ENCODE measurements at regions not wholly inside any gene's neighbourhood (a gene's known extent, or its start where the extent isn't known, plus 50 kb on each side); places are given as distances from the start of the nearest gene placed in this dataset.
"Not testable (repeated sequence)": the region's sequence is repeated elsewhere in the genome, so short reads cannot be mapped to it uniquely, and the experiment has no call there.

DNA sequence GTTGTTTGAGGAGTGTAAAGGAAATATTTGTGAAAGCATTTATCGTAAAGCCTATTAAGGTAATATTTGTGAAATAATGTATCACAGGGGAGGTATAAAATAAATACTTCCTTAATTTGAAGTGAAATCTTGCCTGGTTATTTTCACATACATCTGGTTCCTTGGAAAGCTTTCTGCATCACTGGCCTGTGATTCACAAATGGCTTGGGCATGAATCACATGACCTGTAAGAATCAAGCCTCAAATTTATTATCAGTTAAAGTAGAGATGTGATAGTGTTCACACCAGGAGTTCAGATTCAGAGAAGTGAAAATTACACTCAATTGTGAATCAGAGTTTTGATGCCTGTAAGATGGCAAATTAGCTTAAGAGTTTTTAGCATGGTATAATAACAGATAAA, 1911.4 kb downstream of the STIM2 start:
- no peak for DNase-seq

DNA sequence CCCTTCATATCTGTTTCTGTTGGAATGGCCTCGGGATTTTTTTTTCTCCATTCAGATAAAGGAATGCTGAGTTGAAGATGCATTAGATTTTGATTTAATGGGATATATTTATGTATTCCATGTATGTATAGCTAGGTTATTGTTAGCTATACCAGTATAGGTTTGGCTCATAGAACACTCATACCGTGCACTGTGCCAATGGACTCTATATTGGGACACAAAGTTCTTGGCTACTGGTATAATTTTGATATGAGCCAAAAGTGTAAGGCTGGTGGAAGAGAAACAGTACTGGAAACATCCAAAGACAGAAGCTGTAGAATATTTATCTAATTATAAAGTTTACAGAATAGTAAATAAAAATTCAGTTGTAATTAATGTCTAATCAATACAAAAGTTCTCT, 1912.1 kb downstream of the STIM2 start:
- no peak for DNase-seq

DNA sequence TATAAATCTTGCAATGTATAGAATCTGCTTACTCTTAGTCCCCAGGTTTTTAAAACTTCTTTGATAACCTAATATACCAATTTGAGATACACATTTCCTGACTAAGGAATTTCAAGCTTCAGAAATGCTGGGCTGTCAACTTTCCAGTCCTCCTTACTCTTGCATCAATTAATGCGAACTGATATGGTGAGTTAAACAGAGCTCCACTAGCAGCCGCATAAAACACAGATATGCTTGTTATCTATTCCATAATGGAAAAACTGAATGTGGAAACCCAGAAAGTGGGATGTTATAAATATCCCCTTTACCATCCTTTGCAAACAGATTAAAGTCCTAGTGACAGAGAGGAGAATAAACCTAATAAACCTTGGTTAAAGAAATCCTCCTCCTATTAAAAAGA, 1913.7 kb downstream of the STIM2 start:
- no peak for DNase-seq

DNA sequence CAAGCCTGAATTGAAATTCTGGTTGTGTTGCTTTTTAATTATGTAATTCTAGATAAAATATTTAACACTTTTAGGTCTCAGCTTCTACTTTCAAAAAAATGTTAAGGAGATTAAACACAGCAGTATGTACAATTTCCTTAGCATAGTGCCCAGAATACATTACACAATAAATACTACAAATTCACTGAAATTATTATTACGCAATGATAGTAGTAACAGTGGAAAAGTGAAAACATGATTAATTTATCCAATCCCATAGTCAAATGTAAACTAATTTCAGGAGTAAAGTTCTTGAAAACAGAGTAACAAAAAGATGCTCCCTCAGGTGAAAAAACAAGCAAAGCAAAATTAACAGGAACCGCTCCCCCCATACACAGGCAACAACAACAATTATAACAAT, 1915.4 kb downstream of the STIM2 start:
- DNase-seq = no peak

DNA sequence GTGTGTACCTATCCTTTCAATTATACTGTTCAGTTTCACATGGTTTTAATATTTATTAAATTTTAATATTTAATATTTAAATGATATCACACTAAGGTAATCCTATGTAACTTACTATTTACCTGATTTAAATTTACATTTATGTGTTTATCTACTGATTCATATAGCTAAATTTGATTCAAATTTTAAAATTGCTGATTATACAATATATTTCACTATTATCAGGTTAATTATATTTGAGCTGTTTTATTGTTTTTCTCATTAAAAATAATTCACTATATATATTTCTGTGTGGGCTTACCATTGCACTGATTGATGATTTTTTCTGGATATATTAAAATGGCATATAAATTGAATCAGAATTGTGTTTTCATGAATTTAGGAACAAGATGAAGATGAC, 1923.5 kb downstream of the STIM2 start:
- no peak for DNase-seq

DNA sequence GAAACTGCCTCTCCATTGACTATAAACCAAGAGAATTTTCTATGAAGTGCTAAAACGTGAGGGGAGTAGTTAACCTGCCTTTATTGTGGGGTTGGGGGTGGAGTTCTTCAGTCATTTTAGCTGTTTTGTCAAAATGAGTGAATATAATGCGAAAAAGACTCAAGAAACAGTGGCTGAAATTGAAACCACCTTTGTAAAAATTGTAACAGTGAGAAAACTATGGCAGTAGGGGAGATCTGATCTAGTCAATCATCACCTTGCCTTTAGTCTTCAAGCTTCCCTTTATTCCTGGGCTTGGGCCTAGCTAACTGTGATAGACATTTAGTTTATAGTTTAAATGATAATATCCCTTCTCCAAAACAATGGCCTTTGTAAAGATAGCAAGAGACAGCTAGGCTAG, 1927.3 kb downstream of the STIM2 start:
- no peak for DNase-seq

DNA sequence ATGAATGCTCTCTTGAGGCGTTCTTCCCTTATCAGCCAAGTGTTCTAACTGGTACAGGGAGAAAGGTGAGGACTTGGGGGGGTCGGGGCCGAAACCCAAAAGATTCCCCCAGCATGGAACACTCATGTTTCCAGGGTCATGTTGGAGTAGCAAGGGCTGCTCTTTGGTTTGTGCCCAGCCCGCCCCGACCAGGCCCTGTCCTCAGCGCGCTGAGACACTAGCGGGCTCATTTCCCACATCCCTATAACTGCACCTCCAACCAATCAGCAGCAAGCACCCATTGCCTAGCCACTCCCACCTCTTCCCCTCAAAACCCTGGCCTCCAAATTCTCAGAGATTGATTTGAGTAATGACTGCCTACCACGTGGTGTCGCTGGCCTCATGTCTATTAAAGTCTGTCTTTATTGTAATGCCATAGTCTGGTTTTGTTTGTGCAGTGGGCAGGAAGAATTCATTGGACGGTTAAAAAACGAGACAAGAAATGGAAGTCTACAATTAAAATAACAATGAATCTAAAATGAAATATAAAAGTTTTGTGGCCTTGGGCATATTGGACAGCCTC, 1928.4 kb downstream of the STIM2 start:
- DNase-seq = peak; percentile 0

DNA sequence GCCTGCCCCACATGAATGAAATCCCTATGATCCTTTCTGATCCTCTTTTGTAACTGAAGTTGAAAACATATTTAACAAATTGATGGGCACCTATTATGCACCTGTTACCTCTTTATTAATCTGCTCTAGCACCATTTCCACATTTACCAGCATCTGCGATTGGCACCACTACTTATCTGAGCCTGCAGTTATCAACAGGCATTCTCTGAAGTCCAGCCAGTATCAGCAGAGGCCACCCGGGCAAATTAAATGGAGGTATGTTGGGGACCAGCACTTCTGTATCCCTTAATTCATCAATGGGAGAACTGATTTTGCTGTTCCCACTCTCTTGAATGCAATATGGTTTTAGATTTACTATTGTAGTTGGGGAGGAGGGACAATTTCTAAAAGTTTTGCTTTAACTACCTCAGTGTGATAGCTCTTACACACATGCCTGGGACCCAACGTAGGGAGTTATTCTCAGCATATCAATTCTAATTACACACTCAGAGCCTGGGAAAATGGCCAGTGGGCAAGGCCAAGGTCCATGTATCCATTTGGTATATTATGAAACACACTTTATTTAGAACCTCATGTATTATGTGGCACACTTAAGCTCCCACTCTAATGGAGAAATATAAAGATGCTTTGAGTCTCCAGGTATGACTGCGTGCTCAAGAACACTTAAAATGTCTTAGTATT, 1927.1 kb upstream of the PCDH7 start:
- DNase-seq = no peak

DNA sequence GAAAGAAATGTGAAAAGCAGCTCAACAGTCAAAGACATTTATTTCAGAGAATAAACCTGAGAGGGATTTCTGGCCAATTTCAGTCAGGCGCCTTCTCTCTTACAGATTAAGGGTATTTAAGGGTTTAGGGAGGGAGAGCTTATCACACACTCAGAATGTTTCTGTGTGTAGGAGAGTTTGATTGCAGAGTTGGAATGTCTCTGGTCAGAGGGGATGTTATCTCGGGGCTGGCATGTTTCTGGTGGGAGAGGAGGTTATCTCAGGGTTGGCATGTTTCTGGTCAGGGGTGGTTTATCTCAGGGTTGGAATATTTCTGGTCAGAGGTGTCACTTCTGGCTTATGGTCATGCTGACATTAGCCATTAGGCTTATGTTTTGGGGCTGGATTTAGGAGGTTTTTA, 1920.5 kb upstream of the PCDH7 start:
- DNase-seq = no peak

DNA sequence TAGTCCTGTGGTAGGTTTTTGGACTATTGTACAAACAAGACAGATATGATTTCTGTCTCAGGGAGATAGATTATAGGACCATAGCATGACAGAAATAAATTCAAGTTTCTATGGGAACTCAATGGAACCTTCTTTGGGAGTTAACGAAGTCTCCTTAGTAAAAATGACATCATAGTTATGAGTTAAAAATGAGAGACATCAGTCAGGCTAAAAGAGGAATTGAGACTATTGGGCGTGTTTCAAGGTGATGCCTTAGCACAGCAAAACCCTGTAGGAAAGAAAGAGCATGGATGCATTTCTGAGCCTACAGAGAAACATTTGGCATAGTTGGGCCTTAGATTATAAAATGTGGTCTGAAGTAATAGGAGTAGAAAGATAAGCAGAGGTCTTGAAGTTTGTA, 1909.1 kb upstream of the PCDH7 start:
- DNase-seq = no peak

DNA sequence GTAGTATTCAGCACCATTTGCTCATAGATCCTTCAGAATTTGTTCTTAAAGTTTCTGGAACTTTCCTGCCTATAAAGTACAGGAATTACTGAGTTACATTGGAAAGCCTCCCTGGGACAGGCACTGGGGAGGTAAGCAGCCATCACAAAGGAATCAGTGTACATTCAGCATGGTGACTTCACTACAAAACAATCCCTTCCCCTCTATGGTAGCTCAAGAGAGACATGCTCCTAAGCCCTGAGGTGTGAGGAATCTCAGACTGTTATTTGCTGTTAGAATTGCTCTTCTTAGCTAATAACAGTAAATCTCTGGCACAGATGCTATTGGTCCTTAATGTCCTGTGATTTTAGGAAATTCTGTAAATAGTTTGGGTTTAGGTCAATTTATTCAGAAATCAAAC, 1898.0 kb upstream of the PCDH7 start:
- DNase-seq = no peak

DNA sequence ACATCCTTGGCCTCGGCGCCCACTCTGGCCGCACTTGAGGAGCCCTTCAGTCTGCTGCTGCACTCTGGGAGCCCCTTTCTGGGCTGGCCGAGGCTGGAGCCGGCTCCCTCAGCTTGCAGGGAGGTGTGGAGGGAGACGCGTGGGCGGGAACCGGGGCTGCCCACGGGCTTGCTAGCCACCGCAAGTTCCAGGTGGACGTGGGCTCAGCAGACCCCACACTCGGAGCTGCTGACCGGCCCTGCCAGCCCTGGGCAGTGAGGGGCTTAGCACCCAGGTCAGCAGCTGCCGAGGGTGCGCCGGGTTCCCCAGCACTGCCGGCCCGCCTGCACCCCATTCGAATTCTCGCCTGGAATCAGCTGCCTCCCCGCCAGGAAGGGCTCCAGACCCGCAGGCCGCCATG, 1892.3 kb upstream of the PCDH7 start:
- no peak for DNase-seq

DNA sequence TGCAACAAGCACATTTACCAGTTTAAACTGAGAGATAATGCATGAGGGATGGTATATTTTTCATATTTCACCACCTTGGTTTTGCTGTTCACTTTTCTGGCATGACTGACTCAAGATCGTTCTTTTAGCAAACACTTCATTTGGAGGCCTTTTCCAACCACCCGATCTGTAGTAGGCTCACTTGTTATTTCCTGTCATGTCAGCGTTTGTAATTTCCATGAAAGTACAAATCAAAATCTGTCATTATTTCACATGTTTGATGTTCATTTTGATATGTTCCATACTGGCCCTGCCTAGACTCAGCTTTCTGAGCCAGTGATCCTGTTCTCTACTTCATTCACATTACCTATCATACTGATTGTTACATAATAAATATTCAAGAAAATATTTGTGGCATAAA, 1888.3 kb upstream of the PCDH7 start:
- no peak for DNase-seq

DNA sequence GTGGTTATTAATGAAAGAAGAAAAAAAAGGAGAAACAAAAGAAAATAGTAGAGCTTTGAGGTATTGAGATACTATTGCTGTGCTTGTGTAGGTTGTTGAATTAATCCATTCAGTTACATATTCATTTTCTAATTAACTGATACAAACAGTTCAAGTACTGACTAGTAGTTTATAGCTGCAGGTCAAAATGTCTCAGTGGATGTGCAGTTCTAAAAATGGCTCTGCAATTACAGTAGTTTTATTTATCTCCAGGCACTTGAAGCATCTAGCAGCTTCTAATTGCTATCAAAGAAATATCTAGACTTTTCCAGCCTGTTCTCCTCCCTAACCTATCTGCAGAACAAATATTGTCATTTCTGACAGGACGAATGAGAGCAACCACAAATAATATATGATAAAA, 1887.7 kb upstream of the PCDH7 start:
- no peak for DNase-seq

DNA sequence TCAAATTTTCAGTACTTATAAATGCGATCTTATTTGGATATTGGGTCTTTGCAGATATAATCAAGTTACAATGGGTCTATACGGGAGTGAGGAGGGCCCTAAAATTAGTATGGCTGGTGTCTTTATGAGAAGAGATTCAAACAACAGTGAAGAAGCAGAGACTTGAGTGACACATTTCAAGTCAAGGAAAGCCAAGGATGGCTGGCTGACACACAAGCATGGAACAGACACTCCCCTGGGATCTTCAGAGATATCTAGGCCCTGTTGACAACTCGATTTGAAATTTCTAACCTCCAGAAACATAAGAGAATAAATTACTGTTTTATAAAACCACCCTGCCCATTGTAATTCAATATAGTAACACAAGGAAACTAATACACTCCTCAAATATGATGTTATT, 1886.0 kb upstream of the PCDH7 start:
- DNase-seq = no peak

DNA sequence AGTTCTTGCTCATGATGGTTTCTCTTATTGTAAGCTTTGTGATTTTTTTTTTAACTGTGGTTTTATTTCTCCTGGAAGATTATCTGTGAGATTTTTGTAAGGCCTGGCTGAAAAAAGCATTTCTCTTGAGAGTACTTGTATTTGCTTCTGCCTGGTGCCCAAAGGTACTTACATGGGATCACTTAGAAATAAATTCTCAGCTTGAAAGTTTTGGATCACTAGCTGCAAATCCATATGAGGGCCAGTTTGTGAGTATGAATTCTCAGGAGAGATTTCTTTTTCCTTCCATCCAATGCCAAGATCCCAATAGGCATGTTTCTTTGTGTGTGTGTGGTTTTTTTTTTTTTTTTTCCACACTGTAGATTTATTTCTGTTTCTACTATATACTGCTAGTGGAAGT, 1884.7 kb upstream of the PCDH7 start:
- DNase-seq = no peak

DNA sequence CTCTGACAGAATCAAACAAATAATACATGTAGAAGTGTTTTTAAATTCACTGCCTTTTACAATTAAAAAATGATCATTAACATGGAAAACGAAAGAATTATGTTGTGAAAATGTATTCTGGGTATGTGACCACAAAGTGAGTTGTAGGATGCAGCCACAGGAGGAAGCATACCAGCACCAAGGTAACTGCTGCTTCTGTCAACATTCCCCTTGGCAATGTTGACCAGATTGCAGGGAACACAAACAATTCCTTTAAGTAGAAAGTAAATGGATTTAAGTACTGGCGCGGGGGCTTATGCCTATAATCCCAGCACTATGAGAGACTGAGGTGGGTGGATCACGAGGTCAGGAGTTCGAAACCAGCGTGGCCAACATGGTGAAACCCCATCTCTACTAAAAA, 1877.9 kb upstream of the PCDH7 start:
- DNase-seq = no peak

DNA sequence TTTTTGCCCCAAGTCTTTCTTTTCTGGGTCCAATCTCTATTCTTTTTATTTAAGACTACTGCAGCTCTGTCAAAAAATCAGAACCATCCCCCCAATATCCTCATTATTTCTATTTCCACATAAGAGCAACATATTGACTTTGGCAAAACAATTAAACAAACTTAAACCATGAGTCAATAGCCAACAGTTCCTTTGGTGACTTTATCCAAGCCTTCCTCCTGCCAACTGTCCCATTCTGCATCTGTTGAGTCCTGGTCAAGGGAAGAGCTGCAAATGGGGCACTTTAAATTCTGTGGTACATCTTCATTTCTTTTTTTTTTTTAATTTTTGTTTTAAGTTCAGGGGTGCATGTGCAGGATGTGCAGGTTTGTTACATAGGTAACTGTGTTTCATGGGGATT, 1875.0 kb upstream of the PCDH7 start:
- DNase-seq = no peak

DNA sequence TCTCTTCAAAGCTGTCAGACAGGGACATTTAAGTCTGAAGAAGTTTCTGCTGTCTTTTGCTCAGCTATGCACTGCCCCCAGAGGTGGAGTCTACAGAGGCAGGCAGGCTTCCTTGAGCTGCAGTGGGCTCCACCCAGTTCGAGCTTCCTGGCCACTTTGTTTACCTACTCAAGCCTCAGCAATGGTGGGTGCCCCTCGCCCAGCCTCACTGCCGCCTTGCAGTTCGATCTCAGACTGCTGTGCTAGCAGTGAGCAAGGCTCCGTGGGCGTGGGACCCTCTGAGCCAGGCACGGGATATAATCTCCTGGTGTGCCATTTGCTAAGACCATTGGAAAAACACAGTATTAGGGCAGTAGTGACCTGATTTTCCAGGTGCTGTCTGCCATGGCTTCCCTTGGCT, 1863.1 kb upstream of the PCDH7 start:
- DNase-seq = not testable (repeated sequence)

DNA sequence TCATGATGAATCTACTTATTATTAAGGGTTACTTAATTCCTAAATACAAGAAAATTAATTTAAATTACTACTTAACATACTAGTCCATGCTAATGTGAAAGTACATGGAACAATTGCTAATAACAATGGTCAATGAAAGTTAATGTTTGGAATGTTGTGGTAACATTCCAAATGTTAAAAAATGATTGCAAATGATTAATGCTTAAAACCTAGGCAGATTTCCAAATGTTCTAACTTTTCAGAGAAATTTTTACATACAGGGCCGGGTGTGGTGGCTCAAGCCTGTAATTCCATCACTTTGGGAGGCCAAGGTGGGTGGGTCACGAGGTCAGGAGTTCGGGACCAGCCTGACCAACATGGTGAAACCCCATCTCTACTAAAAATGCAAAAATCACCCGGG, 1851.3 kb upstream of the PCDH7 start:
- DNase-seq = no peak

DNA sequence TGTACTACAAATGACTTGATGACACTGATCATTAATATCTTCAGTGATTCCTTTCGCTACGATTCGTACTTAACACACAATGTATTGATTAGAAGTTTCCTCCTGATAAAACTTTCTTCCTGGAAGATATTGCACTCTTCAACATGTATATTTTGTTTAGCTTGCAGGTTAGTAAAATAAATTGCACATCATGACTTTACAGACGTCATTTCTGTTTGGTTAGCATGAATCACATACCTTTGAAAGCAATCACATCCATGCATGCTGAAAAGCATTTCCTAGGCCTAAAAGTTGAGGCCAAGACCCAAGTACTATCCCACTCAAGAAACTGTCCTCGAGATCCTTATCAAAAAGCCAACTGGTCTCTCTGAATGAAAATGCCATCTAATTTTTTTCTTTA, 1841.0 kb upstream of the PCDH7 start:
- no peak for DNase-seq

DNA sequence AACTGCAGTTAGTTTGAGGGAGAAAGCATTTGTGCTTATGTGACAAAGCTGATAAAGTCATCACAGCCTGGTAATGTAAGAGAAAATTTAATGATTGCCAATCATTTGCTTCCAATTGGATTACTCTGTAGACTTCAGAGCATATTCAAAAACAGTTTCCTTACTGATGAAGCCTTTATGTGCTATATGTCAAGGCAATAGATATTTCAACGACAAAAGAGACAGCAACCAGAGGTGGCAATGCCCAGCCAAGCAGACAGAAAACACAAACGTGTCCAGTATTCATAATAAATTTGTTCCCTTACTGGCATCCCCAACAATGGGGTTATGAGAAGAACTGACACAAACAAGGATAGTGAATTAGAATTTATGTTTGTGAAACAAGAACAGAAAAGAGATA, 1840.3 kb upstream of the PCDH7 start:
- DNase-seq = no peak

DNA sequence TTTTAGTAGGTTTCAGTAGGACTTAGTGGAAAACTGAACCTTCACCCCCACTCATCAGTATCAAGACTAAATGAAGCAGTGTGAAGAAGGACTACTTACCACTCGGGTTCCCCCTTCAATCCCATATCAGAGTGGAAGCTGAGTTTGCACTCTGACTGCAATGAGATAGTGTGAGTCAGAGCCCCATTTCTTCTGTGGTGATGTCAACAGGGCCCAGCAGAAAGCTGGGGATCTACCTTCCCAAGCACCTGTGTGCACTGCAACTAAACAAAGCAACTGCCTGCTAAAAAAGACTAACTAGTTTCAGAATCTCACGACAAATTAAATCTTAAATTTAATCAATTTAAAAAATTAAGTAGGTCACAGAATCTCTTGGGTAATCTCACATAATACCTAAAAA, 1837.0 kb upstream of the PCDH7 start:
- DNase-seq = no peak

DNA sequence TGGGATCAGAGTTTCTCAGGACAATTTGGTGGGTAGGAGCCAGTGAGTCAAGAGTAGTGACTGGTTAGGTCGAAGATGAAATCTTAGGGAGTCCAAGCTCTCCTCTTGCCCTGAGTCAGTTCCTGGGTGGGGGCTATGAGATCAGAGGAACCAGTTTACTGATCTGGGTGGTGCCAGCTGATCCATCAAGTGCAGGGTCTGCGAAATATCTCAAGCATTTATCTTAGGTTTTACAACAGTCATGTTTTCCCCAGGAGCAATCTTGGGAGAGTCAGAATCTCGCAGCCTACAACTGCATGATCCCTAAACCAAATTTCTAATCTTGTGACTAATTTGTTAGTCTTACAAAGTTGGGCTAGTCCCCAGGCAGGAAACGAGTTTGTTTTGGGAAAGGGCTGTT, 1833.2 kb upstream of the PCDH7 start:
- DNase-seq = no peak

DNA sequence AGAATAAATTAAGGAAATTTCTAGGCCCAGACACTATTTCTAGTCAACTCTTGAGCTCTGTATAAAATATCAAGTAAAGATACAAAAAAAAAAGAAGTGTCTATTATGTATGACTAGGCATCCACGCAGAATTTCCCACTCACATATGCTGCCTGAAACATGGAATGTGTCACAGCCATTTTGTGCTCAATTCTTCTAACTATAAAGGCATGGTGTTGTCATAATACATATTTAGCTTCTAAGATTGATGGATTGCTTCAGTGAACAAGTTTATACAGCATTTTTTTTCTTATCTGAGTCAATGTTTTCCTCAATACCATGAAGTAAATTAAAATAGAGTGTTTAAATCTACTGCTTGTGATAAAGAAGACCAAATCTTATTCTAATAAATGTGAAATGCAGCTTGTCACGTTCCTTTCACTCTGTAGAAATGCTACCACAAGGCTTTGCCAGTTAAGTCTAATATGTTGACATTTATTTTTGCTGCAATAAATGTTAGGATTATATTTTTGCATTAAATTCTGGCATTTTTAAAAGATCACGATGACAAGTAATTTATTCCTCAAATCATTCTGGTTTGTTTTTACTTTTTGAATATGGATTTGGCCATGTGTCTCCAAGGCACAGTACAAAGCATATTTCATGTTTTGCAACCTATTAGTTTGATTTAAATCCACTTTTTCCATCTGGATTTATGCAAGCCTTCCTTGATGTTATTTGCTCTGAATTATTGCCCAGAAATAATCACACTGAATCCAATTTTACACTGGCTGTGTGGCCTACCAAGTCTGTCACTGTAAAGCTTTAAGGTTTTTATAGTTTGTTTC, 1829.0 kb upstream of the PCDH7 start:
- no peak for DNase-seq
